GM12891 (cell line): ENCODE measurements at regions not wholly inside any gene's neighbourhood (a gene's known extent, or its start where the extent isn't known, plus 50 kb on each side); places are given as distances from the start of the nearest gene placed in this dataset.

Source experiments
- POLR2A ChIP-seq: IDR thresholded peaks from 2 replicates; pipeline ENCODE4 v1.6.1; 2011; ENCODE audit warnings: low read depth, low read length, control low read depth
- POLR2AphosphoS5 ChIP-seq: IDR thresholded peaks from 2 replicates; pipeline ENCODE4 v1.6.1; 2011; ENCODE audit warnings: low read depth, low read length, control low read depth
- POU2F2 ChIP-seq: IDR thresholded peaks from 2 replicates; pipeline ENCODE4 v1.6.1; 2011; ENCODE audit warnings: low read depth, mild to moderate bottlenecking, control low read depth, low read length, moderate library complexity
- SPI1 ChIP-seq: IDR thresholded peaks from 2 replicates; pipeline ENCODE4 v1.6.1; 2011; ENCODE audit warnings: low read depth, low read length, control low read depth
- TAF1 ChIP-seq: IDR thresholded peaks from 2 replicates; pipeline ENCODE4 v1.6.1; 2011; ENCODE audit warnings: low read depth, low read length, control low read depth

GRCh38 chr5:61657010-61657409, 325.0 kb downstream of the ZSWIM6 start:
- TF ChIP-seq POLR2AphosphoS5 (no peak), TAF1 (no peak), POLR2A (no peak), POU2F2 (no peak), SPI1 (no peak)
